AG04450 (cell line): ENCODE measurements at regions not wholly inside any gene's neighbourhood (a gene's known extent, or its start where the extent isn't known, plus 50 kb on each side); places are given as distances from the start of the nearest gene placed in this dataset.

Experiments used
- CTCF ChIA-PET: fragments of 300-600, 350-600 bp; formaldehyde crosslinking; extraction: SDS; loops from one replicate; lab custom pipeline; 2022; ENCODE audit warnings: antibody characterized with exemption, inconsistent platforms; lab: Charles Lee
- POLR2A ChIA-PET: fragments of 350-600 bp; formaldehyde crosslinking; extraction: SDS; loops from one replicate; lab custom pipeline; 2021; ENCODE audit warnings: antibody characterized with exemption, inconsistent platforms; lab: Yijun Ruan, JAX
- DNase-seq: peaks from one replicate; pipeline ENCODE4 v3.0.0-alpha.2; 2011; ENCODE audit warnings: low read depth, low spot score
- H3K27ac ChIP-seq: one replicate; pipeline ENCODE4 v1.5.1; 2012; ENCODE audit warnings: low read depth, low read length, control low read depth
- H3K27me3 ChIP-seq: one replicate; pipeline ENCODE4 v1.6.0; 2012; ENCODE audit warnings: low read length; ENCODE audit not compliant: control insufficient read depth, insufficient read depth
- H3K4me3 ChIP-seq: 2 replicates; pipeline ENCODE4 v1.5.1; 2011; ENCODE audit warnings: mild to moderate bottlenecking, low read depth, low read length, control low read depth
- H3K9me3 ChIP-seq: 2 replicates; pipeline ENCODE4 v1.5.1; 2012; ENCODE audit warnings: low read length; ENCODE audit not compliant: control insufficient read depth, insufficient read depth
- TF ChIP-seq, protein P1 (sequence below): IDR thresholded peaks from 2 replicates; pipeline ENCODE4 v1.5.1; 2011; ENCODE audit warnings: low read depth, low read length, control low read depth, inconsistent platforms

DNA sequence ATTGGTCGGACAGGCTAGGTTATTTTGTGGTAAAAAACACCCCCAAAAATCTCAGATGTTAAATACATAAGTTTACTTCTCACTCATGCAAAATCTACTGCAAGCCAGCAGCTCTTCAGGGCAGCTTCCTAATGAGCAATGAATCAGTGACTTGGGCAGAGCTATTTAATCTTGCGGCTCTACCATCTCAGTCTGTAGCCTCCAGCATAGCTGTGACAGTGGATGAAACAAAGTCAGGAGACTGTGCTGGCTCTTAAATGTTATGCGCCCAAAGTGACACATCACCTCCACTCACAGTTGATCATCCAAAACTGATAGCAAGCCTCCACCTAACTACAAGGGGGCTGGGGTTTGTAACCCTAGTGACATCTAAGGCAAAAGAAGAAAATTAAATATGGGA, 571.9 kb downstream of the METTL4 start:
- Histone ChIP-seq H3K27ac (no peak overlapping the region), H3K27me3 (no peaks in the 10 kb centered on the region), H3K9me3 (peaks cover 9% of the 10 kb centered on the region; the same call in 1 of the 2 replicates), H3K4me3 (no peak overlapping the region)
- TF ChIP-seq, protein P1, sequence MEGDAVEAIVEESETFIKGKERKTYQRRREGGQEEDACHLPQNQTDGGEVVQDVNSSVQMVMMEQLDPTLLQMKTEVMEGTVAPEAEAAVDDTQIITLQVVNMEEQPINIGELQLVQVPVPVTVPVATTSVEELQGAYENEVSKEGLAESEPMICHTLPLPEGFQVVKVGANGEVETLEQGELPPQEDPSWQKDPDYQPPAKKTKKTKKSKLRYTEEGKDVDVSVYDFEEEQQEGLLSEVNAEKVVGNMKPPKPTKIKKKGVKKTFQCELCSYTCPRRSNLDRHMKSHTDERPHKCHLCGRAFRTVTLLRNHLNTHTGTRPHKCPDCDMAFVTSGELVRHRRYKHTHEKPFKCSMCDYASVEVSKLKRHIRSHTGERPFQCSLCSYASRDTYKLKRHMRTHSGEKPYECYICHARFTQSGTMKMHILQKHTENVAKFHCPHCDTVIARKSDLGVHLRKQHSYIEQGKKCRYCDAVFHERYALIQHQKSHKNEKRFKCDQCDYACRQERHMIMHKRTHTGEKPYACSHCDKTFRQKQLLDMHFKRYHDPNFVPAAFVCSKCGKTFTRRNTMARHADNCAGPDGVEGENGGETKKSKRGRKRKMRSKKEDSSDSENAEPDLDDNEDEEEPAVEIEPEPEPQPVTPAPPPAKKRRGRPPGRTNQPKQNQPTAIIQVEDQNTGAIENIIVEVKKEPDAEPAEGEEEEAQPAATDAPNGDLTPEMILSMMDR, result no peak
- ChIA-PET POLR2A (no interaction called here), CTCF (no interaction called here)
- DNase-seq, result no peak

DNA sequence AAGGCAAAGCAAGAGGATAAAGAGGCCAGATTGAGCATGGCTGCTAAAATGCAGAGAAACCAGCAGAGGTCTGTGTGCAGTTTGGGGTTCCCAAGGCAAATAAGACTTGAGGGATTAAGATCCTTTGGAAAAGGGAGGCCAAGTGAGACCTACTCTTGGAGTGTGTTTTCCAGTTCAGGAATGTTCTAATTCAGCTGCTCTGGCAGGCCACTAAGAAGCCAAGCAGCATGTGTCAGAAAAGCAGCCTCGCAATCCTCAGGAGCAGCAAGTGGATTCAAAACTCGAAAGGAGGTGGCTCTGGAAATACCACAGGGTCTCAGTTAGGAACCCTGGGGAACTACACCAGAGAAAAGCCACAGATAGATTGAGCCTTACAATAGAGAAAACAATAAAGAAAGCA, 569.2 kb downstream of the METTL4 start:
- Histone ChIP-seq H3K27me3 (no peaks in the 10 kb centered on the region), H3K9me3 (peaks cover 9% of the 10 kb centered on the region; the same call in 1 of the 2 replicates), H3K4me3 (no peak overlapping the region), H3K27ac (no peak overlapping the region)
- CTCF ChIA-PET, result no interaction called here
- DNase-seq, result no peak
- POLR2A ChIA-PET, result no interaction called here
- TF ChIP-seq, protein P1, result no peak

DNA sequence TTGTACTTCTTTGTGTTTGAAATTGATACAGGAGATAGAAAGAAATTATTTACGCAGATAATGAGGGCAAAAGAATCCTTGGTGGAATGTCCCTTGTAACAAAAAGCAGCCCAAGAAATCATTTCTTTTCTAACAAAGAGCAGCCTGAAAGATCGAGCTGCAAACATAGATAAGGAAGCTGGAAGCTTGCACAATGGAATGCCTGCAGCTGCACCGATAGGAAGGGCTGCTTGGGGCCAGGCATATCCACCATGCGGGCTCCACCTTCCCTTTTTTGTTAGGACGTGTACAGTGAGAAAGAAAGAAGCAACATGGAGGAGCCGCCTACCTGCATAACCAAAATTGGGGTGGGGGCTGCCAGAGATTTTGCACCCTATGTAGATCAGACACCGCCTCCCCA, 568.7 kb downstream of the METTL4 start:
- POLR2A ChIA-PET, result no interaction called here
- Histone ChIP-seq H3K27me3 (no peaks in the 10 kb centered on the region), H3K4me3 (no peak overlapping the region), H3K27ac (no peak overlapping the region), H3K9me3 (peaks cover 9% of the 10 kb centered on the region; the same call in 1 of the 2 replicates)
- no peak for DNase-seq
- TF ChIP-seq, protein P1, result no peak
- CTCF ChIA-PET, result no interaction called here

DNA sequence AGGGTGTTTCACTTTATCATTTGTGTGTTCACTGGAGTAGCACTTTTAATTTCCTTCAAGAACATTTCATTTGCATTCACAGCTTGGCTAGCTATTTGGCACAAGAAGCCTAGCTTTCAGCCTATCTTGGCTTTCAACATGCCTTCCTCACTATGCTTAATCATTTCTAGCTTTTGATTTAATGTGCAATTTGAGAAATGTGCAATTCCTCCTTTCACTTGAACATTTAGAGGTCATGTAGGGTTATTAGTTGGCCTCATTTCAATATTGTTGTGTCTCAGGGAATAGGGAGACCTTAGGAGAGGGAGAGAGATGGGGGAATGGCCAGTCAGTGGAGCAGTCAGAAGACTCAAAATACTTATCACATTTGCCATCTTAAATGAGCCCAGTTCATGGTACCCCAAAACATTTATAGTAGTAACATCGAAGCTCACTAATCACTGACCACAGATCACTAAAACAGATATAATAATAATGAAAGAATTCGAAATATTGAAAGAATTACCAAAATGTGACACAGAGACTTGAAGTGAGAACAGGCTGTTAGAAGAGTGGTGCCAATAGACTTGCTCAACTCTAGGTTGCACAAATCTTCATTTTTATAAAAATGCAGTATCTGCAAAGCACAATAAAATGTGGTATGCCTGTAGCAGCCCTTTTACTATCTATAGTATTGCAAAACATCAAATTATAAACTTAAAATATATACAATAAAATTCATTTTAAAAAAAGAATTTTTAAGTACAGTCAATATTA, 561.2 kb downstream of the METTL4 start:
- ChIA-PET CTCF (no interaction called here), POLR2A (no interaction called here)
- DNase-seq, result no peak
- Histone ChIP-seq H3K27me3 (no peaks in the 10 kb centered on the region), H3K4me3 (no peak overlapping the region), H3K9me3 (no peaks in the 10 kb centered on the region), H3K27ac (no peak overlapping the region)
- TF ChIP-seq, protein P1, result no peak

DNA sequence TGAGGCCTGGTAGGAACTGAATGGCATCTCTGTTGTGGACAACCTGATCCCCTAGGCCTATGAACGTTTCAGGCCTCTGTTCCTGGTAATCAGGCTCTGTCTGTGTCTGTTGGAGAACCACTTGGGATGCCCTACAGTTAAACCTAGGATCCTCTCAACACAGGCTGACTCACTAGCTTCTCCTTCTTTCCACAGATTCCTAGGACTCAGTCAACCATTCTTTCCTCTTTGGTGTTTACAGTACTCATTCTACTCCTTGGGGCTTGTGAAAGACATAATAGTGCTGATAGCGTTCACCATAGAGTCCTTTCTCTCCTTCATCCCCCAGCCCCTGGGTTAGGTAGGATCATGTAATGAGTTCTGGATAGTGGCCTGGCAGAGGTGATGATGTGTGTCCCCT, 544.3 kb downstream of the METTL4 start:
- CTCF ChIA-PET, result no interaction called here
- DNase-seq, result no peak
- Histone ChIP-seq H3K27me3 (no peaks in the 10 kb centered on the region), H3K4me3 (no peak overlapping the region), H3K27ac (no peak overlapping the region), H3K9me3 (peaks cover 6% of the 10 kb centered on the region; the same call in 1 of the 2 replicates)
- POLR2A ChIA-PET, result no interaction called here
- TF ChIP-seq, protein P1, result no peak
